HG03196 (cell line): ENCODE measurements at regions not wholly inside any gene's neighbourhood (a gene's known extent, or its start where the extent isn't known, plus 50 kb on each side); places are given as distances from the start of the nearest gene placed in this dataset.

Experiments
- ATAC-seq: cut with Tn5 transposase; IDR thresholded peaks from one replicate; pipeline ENCODE4 v1.9.1; 2021; ENCODE audit not compliant: unreplicated experiment

- ATAC-seq, result no peak
Measured at GRCh38 chr21:38898422-38899096, 92.8 kb downstream of the ETS2 start.

DNA sequence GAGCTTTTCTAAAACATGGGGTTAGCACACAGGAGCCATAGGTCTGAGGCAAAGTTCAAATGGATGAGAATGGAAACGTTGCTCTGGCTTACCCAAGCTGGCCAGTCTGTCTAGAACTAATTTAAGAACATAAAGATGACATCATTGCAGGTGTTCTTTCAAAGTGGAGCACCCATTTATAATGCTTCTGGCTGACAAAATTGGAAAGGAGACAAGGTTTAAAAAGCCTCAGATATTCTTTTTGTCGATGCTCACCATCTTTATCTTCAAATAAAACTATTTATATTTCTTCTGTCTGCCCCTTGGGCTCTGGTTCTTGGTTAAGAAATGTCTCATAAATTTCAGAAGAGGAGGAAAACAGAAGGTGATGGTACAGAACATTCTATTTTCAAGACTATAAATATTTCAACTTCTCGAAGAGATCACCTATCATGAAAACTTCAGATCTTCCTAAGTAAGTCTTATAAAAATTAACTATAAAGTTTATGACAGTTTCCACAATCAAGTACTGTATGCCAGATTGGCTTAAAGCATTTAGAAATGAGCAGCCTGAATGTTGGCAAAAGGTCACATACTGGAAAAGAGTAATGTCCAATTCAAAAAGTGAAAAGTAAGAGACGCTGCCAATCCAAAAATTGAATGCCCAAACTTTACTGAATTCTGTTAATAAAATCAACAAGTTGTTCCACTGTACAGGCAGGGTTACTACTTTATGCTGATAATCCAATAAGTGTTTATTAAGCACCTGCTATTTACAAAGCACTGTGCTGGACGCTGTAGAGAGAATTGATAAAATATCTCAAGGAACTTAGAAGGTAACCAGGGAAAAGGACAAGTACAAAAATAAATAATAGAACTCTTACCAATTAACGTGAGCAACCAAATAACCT is 92.0 kb downstream of the ETS2 start:
- no peak for ATAC-seq

DNA sequence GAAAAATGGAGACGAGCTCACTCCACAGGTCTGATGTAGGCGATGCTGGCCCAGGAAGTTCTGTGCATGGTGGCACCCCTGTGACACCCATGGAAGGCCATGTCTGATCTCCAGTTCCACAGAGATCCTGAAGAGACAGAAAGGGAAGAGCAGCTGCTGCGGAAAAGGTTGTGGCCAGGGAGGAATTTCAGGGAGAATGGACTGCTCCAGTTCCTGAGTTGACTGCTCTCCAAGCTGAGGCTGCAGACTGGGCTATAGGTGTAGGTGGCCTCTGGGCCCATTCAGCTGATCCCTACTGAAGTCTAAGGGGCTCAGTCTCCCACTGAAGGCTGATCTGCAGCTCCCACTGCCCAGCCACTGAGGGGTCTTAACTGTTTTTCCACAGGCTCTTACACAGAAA is 89.2 kb downstream of the ETS2 start:
- no peak for ATAC-seq

- ATAC-seq, result no peak
Measured at GRCh38 chr21:38888991-38889561, 83.3 kb downstream of the ETS2 start.

DNA sequence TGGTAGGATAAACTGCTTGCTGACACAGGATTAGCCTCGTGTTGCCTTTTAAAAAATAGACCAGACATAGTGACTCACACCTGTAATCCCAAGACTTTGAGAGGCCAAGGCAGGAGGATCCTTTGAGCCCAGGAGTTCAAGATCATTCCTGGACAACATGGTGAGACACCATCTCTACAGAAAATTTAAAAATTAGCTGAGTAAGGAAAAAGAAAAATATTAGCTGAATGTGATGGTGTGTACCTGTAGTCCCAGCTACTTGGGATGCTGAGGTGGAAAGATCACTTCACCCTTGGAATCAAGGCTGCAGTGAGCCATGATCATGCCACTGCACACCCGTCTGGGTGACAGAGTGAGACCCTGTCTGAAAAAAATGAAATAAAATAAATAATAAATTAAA is 82.0 kb downstream of the ETS2 start:
- no peak for ATAC-seq

DNA sequence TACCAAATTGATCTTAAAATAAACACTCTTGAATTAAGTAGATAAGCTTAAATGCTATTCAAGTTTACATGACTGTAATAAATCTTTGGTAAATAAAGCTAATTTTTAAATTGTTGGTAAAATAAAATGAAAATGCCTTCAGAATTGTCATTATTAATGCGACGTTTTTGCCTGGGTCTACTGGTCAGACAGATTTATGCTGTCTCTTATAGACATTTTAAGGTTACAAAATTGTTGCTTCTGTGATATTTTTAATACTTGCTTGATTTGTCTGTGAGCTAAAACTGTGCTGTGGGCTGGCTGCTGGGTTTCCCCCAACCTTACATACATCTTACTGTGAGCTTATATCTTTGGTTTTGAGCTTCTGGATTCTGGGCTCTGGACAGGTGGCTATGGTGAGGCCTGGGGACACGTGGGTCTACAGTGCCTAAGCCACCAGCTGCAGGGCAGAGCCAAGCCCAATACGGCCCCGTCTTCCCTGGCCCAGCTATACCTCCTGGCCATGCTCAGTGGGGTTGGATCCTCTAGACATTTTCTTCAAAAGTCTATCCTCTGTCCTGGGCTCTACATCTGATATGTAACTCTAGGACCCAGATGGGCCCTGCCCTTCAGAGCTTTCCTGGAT is 81.4 kb downstream of the ETS2 start:
- ATAC-seq, result no peak

GRCh38 chr21:38885909-38886308 is 80.2 kb downstream of the ETS2 start:
- ATAC-seq, result no peak

GRCh38 chr21:38884440-38884839 is 78.7 kb downstream of the ETS2 start:
- no peak for ATAC-seq

DNA sequence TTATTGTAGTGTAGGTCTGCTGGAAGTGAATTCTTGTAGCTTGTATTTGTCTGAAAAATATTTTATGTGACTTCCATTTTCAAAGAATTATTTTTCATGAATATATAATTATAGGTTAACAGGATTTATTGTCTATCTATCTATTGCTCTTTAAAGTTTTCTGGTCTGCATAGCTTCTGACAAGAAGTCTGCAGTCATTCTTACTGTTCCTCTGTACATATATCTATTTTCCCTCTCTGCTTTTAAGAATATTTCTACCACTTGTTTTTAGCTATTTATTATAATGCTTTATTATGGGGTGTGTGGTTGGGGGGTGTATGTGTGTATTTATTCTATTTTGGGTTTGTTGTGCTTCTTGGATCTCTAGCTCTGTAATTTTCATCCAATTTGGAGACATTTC is 77.4 kb downstream of the ETS2 start:
- ATAC-seq, result no peak

GRCh38 chr21:38881131-38881530 is 75.4 kb downstream of the ETS2 start:
- no peak for ATAC-seq

DNA sequence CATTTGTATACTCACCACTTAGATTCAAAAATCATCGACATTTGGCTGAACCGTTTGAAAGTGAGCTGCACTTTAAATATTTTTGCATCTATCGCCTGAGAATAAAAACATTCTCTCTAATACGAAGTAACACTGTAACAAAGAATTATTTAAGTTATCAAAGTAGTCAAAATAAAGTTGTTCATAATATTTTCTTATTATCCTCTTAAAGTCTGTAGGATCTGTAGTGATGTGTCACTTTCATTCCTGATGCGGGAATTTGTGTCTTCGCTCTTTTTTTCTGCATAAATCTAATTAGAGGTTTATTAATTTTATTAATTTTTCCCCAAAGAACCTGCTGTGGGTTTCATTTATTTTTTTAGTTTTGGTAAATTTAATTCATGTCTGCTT is 74.8 kb downstream of the ETS2 start:
- no peak for ATAC-seq

- ATAC-seq, result no peak
Measured at GRCh38 chr21:38879912-38880576, 74.3 kb downstream of the ETS2 start.

GRCh38 chr21:38878379-38879179 is 72.8 kb downstream of the ETS2 start:
- ATAC-seq, result no peak

DNA sequence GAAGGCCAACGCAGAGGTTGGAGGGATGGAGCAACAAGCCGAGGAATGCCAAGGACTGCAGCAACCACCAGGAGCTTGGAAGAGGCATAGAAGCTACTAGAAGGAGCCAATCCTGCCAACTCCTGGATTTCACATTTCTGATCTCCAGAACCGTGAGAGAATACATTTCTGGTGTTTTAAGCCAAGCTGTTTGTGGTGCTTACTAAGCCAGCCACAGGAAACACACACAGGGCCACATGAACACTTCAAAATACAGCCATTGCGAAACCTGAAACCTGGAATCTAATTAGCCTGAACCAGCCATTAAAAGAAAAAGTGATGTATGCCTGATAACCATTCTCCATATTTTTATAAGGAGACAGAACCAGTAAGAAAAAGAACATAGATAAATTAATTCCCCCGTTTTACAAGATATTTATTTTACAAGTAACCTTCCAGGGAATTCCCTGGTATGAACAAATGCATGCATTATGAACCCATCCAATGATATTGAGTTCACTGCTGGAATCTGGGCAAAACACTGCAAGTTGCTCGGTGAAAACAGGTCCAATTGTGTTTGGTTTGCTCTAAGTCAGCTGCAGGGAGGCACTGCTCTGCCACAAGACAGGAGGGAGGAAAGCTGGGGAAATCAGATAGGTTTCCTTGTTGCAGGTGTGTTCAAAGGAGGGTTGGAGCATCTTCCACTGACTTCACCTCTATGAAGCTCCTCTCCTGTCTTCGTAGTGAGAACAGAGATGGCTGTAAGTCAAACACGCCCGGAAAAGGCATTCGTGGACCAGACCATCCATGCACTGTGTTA is 70.2 kb downstream of the ETS2 start:
- ATAC-seq, result no peak
